GM19099 (cell line): ENCODE measurements at regions not wholly inside any gene's neighbourhood (a gene's known extent, or its start where the extent isn't known, plus 50 kb on each side); places are given as distances from the start of the nearest gene placed in this dataset.

Source experiments
- POLR2A ChIP-seq: IDR thresholded peaks from 3 replicates; pipeline ENCODE4 v1.6.1; 2011; ENCODE audit warnings: low read depth; ENCODE audit not compliant: insufficient read length; ENCODE audit errors: extremely low read depth

GRCh38 chr2:2904721-2905350 lies 472.8 kb downstream of the EIPR1 start:
- no peak for TF ChIP-seq POLR2A

GRCh38 chr2:2902547-2903281 lies 474.9 kb downstream of the EIPR1 start:
- no peak for TF ChIP-seq POLR2A

GRCh38 chr2:2901384-2902345 lies 476.0 kb downstream of the EIPR1 start:
- peak; percentile 16 for TF ChIP-seq POLR2A

GRCh38 chr2:2899826-2900225 lies 477.8 kb downstream of the EIPR1 start:
- no peak for TF ChIP-seq POLR2A

GRCh38 chr2:2898744-2899143 lies 478.9 kb downstream of the EIPR1 start:
- no peak for TF ChIP-seq POLR2A

- no peak for TF ChIP-seq POLR2A
Observed at GRCh38 chr2:2896643-2897042, 481.0 kb downstream of the EIPR1 start.

GRCh38 chr2:2896011-2896410 lies 481.6 kb downstream of the EIPR1 start:
- no peak for TF ChIP-seq POLR2A

GRCh38 chr2:2892892-2893291 lies 484.7 kb downstream of the EIPR1 start:
- TF ChIP-seq POLR2A: no peak

GRCh38 chr2:2892378-2892777 lies 485.2 kb downstream of the EIPR1 start:
- no peak for TF ChIP-seq POLR2A

- no peak for TF ChIP-seq POLR2A
Observed at GRCh38 chr2:2890901-2891300, 486.7 kb downstream of the EIPR1 start.

- TF ChIP-seq POLR2A: no peak
Observed at GRCh38 chr2:2890246-2890645, 487.4 kb downstream of the EIPR1 start.

- no peak for TF ChIP-seq POLR2A
Observed at GRCh38 chr2:2889646-2890045, 488.0 kb downstream of the EIPR1 start.

- no peak for TF ChIP-seq POLR2A
Observed at GRCh38 chr2:2889141-2889540, 488.5 kb downstream of the EIPR1 start.

GRCh38 chr2:2887772-2888387 lies 489.7 kb downstream of the EIPR1 start:
- TF ChIP-seq POLR2A: no peak

- no peak for TF ChIP-seq POLR2A
Observed at GRCh38 chr2:2886922-2887321, 490.7 kb downstream of the EIPR1 start.

GRCh38 chr2:2881499-2881898 lies 496.1 kb downstream of the EIPR1 start:
- TF ChIP-seq POLR2A: no peak

- TF ChIP-seq POLR2A: no peak
Observed at GRCh38 chr2:2880938-2881337, 496.7 kb downstream of the EIPR1 start.
